ENCODE measurements at regions not wholly inside any gene's neighbourhood (a gene's known extent, or its start where the extent isn't known, plus 50 kb on each side); places are given as distances from the start of the nearest gene placed in this dataset.

DNA sequence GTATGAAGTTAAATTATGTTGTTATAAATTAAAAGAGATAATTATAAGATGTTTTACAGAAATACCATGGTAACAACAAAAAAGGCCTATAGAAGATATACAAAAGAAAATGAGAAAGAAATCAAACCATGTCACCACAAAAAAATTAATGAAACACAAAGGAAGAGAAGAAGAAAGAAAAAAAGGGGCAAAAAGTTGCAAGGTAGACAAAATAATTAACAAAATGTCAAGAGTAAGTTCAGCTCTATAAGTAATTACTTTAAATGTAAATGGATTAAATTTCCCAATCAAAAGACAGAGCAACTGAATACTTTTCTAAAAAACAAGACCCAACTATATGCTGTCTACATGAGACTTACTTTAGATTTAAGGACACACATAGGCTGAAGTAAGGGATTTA is 378.4 kb upstream of the FSHR start:
- no peak for DNase-seq
- TF ChIP-seq CTCF (conservative IDR thresholded peaks at IDR 0.05), result no peak
- Mint-ChIP-seq H3K4me3 (no peak overlapping the region), H3K36me3 (ENCODE audit: low read depth) (no peaks in the 10 kb centered on the region), H3K27me3 (ENCODE audit: insufficient read depth) (no peaks in the 10 kb centered on the region), H3K4me1 (no peaks in the 10 kb centered on the region), H3K27ac (no peak overlapping the region), H3K9me3 (peaks cover 46% of the 10 kb centered on the region)
- Histone ChIP-seq H3K9ac (ENCODE audit: extremely low read depth, low read length, poor library complexity, severe bottlenecking) (no peak overlapping the region), H3K27ac (ENCODE audit: low read depth, low read length) (no peak overlapping the region), H3K4me3 (ENCODE audit: low read length) (no peak overlapping the region), H3K9me3 (ENCODE audit: control insufficient read depth, low read length) (peaks cover 17% of the 10 kb centered on the region), H3K27me3 (ENCODE audit: control insufficient read depth, insufficient read depth, low read length, poor library complexity, severe bottlenecking) (no peaks in the 10 kb centered on the region), H3K4me1 (ENCODE audit: control insufficient read depth, insufficient read depth, low read length) (no peaks in the 10 kb centered on the region), H3K36me3 (ENCODE audit: control insufficient read depth, insufficient read depth, low read length) (no peaks in the 10 kb centered on the region)

DNA sequence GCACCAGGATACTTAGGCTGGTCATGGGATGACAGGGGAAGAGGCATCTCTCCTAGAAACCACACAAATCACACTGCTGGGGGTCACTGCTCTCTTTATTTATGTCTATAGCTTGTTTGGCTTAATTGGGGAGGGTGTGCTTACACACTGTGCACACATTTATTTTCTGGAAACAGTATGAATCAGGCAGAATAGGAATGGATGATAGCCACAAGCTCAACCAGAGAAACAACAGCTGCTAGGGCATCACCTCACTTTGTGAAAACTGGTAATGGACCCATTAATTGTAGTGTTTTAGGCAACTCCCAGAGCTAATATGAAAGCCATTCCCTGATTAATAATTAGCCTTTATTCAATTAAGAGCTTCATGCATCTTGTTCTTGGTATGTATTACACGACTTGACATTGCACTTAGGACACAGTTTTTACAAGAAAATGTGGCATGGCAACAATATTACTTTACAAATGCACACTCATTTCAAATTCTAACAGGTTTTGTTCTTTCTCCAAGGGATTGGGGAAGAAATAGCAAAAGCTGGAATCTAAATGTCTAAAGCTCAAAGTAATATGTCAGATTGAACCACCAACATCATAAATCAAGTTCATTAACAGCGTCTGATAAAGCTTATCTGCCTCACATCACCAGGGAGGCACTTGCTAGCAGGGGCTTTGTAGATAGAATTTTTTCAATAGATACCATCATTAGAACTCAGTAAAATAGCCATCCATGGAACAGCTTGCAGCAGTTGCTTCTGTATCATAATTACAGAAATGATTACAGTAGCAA is 361.9 kb upstream of the FSHR start:
- no peaks in the 10 kb centered on the region for H3K4me1 ChIP-seq (ENCODE audit: control insufficient read depth, insufficient read depth, low read length)
- DNase-seq, result no peak
- H3K36me3 ChIP-seq (ENCODE audit: control insufficient read depth, insufficient read depth, low read length), result no peaks in the 10 kb centered on the region
- no peak overlapping the region for H3K9ac ChIP-seq (ENCODE audit: extremely low read depth, low read length, poor library complexity, severe bottlenecking)
- Mint-ChIP-seq H3K9me3 (no peaks in the 10 kb centered on the region), H3K27me3 (ENCODE audit: insufficient read depth) (no peaks in the 10 kb centered on the region), H3K27ac (no peak overlapping the region), H3K36me3 (ENCODE audit: low read depth) (no peaks in the 10 kb centered on the region), H3K4me3 (no peak overlapping the region), H3K4me1 (no peaks in the 10 kb centered on the region)
- no peaks in the 10 kb centered on the region for H3K9me3 ChIP-seq (ENCODE audit: control insufficient read depth, low read length)
- H3K27ac ChIP-seq (ENCODE audit: low read depth, low read length), result no peak overlapping the region
- no peak for TF ChIP-seq CTCF (conservative IDR thresholded peaks at IDR 0.05)
- WGBS, 2 experiments (ENCODE audit: insufficient coverage in 1 of 2, insufficient read length in 1 of 2), result 75 to 86% methylated on average over 1 to 2 of the region's 2 CpGs
- no peaks in the 10 kb centered on the region for H3K27me3 ChIP-seq (ENCODE audit: control insufficient read depth, insufficient read depth, low read length, poor library complexity, severe bottlenecking)
- no peak overlapping the region for H3K4me3 ChIP-seq (ENCODE audit: low read length)

DNA sequence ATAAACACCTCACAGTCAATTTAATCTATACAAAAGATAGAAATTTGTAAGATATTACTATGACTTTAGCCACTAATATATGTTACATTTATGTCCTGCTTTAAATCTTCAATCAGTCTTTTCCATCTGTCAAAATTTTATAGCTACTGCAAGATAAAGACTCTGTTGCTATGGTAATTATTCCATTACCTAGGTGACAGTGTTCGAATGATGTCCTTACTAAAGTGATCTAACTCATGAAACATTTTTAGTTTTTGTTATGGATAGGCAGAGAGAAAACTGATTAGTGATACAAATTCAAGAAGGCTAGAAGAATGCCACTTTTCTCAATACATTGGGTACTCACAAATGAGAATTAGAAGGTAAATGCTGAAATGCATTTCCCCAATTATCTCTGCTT is 359.9 kb upstream of the FSHR start:
- H3K4me3 Mint-ChIP-seq, result no peak overlapping the region
- no peak overlapping the region for H3K27ac ChIP-seq (ENCODE audit: low read depth, low read length)
- no peak for TF ChIP-seq CTCF (conservative IDR thresholded peaks at IDR 0.05)
- H3K27me3 ChIP-seq (ENCODE audit: control insufficient read depth, insufficient read depth, low read length, poor library complexity, severe bottlenecking), result no peaks in the 10 kb centered on the region
- DNase-seq, result no peak
- no peak overlapping the region for H3K9ac ChIP-seq (ENCODE audit: extremely low read depth, low read length, poor library complexity, severe bottlenecking)
- H3K4me1 Mint-ChIP-seq, result no peaks in the 10 kb centered on the region
- H3K36me3 ChIP-seq (ENCODE audit: control insufficient read depth, insufficient read depth, low read length), result no peaks in the 10 kb centered on the region
- H3K4me3 ChIP-seq (ENCODE audit: low read length), result no peak overlapping the region
- H3K36me3 Mint-ChIP-seq (ENCODE audit: low read depth), result no peaks in the 10 kb centered on the region
- no peaks in the 10 kb centered on the region for H3K9me3 Mint-ChIP-seq
- no peaks in the 10 kb centered on the region for H3K9me3 ChIP-seq (ENCODE audit: control insufficient read depth, low read length)
- no peak overlapping the region for H3K27ac Mint-ChIP-seq
- no peaks in the 10 kb centered on the region for H3K4me1 ChIP-seq (ENCODE audit: control insufficient read depth, insufficient read depth, low read length)
- no peaks in the 10 kb centered on the region for H3K27me3 Mint-ChIP-seq (ENCODE audit: insufficient read depth)
- WGBS, 2 experiments (ENCODE audit: insufficient coverage in 1 of 2, insufficient read length in 1 of 2), result 83 to 94% methylated on average over 1 of the region's 1 CpG
